Breast epithelium (tissue), 3 donors: ENCODE measurements at regions not wholly inside any gene's neighbourhood (a gene's known extent, or its start where the extent isn't known, plus 50 kb on each side); places are given as distances from the start of the nearest gene placed in this dataset.

Experiments
- POLR2A ChIP-seq: fragments of 450-650 bp; IDR thresholded peaks from one replicate; pipeline ENCODE4 v1.6.1; 2016; ENCODE audit warnings: antibody characterized with exemption, mild to moderate bottlenecking, moderate library complexity
- POLR2AphosphoS5 ChIP-seq, 3 donors: sonication (generic); formaldehyde crosslinking; IDR thresholded peaks; one replicate each; pipeline ENCODE4 v1.6.1; 2017; ENCODE audit warnings: antibody characterized with exemption in 3 of 3
- TF ChIP-seq, protein P1 (sequence below), 3 donors: fragments of 450-650 bp; IDR thresholded peaks; one replicate each; pipeline ENCODE4 v1.5.1; 2016 to 2017; ENCODE audit warnings: antibody characterized with exemption in 3 of 3, mild to moderate bottlenecking in 3 of 3, moderate library complexity in 3 of 3

DNA sequence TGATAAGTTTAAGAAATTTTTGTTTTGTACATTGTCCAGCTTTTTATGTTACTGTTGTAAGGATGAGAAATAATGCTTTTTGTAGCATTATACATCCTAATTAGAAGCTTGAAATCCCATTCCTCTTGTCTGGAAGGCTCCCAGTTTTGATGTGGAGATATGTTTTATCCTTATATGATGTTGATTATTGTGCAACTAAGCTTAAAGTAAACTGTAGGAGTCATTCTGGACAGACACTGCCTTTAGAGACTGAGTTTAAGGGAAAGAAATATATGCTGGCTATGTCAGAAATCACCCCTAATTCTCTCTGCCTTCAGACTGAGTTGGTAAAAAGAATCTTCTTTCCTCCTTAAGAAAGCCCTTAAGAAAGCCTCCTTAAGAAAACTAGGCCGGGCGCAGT is 670.4 kb downstream of the ZPLD1 start:
- TF ChIP-seq, protein P1, sequence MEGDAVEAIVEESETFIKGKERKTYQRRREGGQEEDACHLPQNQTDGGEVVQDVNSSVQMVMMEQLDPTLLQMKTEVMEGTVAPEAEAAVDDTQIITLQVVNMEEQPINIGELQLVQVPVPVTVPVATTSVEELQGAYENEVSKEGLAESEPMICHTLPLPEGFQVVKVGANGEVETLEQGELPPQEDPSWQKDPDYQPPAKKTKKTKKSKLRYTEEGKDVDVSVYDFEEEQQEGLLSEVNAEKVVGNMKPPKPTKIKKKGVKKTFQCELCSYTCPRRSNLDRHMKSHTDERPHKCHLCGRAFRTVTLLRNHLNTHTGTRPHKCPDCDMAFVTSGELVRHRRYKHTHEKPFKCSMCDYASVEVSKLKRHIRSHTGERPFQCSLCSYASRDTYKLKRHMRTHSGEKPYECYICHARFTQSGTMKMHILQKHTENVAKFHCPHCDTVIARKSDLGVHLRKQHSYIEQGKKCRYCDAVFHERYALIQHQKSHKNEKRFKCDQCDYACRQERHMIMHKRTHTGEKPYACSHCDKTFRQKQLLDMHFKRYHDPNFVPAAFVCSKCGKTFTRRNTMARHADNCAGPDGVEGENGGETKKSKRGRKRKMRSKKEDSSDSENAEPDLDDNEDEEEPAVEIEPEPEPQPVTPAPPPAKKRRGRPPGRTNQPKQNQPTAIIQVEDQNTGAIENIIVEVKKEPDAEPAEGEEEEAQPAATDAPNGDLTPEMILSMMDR (IDR thresholded peaks at IDR 0.05) = no peak
- TF ChIP-seq POLR2A (no peak), POLR2AphosphoS5 (IDR thresholded peaks at IDR 0.05) (no peak)
